Activated CD8-positive, alpha-beta memory T cell treated with anti-CD3 and anti-CD28 coated beads for 48 hours (primary cell): ENCODE measurements at regions not wholly inside any gene's neighbourhood (a gene's known extent, or its start where the extent isn't known, plus 50 kb on each side); places are given as distances from the start of the nearest gene placed in this dataset.

Experiments
- DNase-seq, 3 experiments: peaks; one replicate each; pipeline ENCODE4 v3.0.0-alpha.2; 2020; ENCODE audit warnings: low read depth in 2 of 3, low spot score in 2 of 3

DNA sequence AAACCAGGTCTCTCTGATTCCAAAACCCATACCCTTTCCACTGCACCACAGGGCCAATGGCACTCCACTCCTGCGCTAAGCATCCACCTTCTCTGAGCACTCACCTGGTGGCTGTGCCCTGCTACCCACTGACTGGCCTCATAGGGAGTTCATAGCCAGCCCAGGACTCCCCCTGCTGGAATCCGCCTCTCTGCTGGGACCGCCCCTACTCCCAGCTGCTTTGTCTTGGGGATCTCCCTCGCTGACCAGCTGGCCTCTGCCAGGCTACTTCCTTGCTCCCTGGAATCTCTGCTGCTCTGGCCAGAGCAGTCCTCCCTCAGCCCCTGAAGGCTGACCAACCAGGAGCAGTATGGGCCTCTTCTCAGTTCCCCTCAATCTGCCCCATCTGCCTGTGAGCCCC lies 129.7 kb downstream of the FAXC start:
- DNase-seq, result no peak

DNA sequence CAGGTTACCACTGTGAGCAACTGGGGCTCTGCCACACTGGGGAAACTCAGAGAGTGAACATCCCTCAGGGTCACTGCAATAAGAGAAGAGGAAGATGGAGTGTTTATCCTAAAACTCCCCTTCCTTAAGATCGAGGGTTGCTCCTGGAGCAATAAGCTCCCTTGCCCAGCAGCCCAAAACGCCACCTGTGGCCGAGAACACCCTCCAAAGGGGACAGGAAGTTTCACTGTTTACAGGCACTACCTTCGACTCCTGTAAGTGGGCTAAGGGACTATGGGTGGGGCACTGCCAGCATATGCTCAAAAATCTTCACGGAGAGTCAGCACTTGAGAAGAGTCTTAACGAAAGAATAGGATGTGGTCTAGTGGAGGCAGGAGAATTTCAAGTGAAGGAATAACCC lies 132.5 kb downstream of the FAXC start:
- DNase-seq, result no peak

DNA sequence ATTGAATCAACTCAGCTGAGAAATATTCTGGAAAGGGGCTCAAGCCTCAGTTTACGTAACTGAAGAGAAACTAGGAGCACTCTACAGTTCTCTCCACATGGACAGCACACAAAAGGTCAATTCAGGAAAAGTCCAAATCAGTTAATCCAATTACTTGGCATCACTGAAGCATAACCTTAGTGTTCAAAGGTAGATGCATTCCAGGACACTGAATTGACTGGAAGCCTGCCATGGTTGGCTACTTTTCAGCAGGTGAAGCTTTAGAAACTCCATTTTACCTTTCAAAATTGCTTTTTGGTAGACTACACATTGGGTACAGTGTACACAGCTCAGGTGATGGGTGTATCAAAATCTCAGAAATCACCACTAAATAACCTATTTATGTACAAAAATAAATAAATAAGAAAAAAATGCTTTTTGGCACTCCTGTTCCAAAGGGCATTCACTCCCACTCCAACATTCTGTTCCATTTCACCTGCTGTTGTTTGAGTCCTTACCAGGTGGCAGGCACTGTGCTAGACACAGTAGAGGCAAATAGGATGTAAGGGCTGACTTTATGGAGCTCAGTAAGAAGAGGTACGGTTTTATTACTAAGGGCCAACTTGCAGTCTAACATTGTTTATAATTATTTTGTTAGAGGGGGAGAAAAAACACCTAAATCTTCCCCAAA lies 153.4 kb downstream of the FAXC start:
- no peak for DNase-seq

DNA sequence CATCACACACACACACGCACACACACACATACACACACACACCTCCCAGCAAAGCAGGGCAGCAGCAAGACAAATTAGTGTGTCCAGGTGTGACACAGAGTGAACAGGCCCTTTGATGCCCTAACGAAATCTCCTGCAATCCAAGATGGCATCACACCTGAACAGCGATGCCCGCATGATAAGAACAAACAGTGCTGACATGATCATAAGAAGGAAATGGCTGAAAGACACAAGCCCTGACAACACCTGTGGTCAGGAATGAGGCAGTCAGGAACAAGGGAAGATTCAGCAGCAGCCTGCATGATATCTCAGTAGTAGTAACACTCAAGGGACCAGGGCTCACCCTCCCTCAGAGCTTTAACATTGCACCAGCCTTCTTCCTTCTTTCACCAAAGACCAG lies 156.9 kb downstream of the FAXC start:
- DNase-seq, result no peak

DNA sequence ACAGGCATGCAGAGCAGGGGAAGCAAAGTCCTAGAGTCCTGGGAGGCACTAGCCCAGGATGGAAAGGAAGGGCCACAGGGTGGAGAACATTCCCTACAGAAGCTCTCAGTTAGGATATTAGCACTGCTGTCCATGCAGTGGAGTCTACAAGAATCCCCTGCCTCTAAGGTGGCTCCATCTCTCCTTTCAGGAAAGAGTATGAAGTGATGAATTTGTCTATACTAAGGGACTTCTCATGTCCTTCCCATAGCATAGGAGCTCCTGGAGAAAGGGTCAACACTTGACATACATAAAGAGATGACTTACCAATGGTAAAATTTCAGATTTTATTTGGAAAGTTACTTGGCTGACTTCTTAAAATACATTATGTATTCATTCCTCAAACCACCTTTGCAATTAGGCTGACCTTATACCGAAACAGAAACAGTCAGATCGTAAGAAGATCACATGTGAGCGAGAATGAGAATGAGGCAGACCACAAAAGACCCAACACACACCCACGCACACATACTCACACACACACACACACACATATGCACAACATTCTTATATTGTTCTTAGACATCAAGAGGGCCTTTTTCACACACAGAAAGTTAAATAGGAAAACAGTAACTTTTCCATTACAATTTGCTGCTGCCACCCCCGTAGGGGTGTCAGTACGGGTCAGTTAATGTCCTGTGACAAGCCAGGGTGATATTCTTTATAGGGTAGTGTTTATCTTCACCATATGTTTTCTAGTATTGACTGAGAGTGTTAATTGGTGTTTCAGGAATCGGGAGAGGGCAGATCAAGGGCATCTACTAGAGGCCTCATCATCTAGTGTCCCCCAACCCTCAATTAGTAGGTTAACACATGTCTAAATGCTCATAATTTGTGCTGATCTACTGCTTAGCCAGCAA lies 159.4 kb downstream of the FAXC start:
- DNase-seq, result peak in 1 of 3 experiments; percentile 1

DNA sequence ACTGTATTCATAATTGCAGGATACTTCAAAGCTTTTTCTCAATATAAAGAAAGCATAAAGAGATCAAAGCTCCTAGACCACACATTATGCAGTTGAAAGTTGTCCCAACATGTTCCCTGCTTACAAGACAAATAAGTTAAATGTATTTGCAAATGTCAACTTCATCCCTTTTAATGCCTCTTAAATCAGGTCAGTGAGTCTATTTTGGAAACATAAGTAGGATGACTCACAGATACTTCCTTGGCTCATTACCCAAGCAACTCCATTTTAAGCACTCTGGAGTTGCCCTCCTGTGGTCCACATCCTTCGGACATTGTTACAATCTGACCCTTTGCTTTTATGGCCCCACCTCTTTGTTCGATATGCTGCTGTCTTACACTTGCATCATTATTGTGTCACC lies 162.0 kb downstream of the FAXC start:
- no peak for DNase-seq

DNA sequence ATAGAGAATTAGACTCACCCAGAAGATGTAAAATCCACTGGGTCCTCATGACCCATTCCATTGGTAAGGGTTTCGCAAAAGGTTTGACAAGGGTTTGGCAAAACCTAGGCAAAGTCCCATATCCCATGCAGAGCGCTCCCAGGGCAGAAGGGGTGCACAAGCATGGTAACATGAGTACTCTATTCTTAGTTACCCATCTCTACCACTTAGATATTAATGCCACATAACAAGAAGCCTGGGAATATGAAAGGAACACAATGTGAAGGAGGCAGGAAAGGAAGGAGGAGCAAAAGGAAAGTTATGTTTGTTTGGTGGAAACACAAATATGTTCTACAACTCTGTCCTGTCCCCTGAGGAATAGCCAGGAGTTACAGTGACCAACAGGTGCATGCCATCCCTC lies 163.1 kb downstream of the FAXC start:
- DNase-seq, result no peak

DNA sequence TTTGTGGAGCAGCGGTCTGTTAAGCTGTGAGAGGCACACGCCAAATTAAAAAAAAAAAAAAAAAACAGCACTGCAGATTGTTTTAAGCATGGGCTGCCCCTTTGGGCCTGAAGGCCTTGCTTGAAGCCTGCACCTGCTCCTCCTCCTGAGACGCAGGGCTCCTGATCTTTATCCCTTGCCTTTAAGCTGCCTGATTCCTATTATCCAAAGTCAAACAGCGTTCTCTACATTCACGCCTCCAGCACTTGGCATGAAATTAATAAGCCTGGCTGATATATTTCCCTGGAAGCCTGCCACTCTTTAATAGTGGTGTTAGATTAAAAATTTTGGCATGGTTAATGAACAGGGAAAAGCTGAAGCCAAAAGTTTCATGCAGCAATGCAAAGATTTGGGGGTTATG lies 163.9 kb downstream of the FAXC start:
- DNase-seq, result no peak

DNA sequence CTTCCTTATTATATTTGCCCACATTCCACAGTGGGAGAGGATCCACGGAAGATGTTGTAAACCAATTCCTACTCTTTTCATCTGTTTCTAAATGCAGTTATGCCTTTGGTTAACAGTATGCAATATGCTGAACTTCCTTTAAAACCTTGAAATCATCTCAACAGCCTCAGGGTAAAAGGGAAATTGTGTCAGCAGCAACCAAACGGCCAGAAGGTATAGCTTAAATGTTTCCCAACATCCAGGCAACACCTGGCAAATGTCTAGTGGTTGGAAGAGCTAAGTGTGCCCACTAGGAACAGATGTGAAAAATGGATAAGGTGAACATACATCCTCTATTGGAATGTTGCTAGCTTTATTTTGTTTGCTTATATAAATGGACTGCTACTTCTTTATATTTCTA lies 164.8 kb downstream of the FAXC start:
- DNase-seq, result no peak

DNA sequence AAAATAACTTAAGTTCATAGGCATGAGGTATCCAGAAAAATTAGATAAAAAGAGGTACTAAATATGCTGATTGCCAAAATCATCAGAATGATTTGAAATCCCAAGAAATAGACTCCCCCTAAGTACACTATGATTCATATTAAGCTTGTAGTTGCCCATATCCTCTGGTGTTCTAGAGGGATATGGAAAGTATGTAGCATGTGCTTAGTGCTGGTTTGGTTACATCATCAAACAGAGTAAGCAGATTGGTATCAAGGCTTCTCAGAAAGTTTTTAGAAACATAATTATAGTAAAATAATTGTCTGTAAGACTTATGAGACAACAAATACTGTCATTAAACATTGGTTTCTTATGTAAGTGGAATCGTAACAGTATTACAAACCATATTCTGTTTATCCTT lies 166.4 kb downstream of the FAXC start:
- no peak for DNase-seq

DNA sequence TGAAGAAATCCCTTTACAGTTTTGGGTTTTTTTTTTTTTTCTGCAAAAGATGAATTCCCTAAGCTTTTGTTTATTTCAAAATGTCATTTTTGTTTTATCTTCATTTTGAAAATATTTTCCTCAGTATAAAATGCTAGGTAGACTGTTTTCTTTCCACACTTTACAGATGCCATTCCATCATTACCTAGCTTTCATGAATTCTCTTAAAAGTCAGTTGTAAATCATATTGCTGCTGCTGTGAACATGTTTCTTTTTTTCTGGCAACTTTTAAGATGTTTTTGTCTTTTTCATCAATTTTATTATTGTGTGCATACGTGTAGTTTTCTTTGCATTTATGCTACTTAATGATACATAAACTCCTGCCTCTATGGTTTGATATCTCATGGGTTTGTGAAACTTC lies 168.3 kb downstream of the FAXC start:
- no peak for DNase-seq

DNA sequence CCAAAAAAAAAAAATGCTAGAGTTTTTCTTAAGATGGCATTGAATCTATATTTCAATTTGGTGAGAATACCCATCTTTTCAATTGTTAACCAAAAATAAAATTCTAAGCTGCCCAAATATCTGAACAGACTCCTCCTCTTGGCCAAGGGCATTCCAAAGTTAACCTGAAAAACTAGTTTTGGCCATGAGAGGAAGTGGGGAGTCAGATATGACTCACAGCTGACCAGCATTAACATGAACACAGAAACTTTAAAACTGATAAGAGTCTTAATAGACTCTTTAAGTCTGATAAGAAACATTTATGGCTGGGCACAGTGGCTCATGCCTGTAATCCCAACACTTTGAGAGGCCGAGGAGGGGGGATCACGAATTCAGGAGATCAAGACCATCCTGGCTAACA lies 171.3 kb downstream of the FAXC start:
- DNase-seq, result no peak

DNA sequence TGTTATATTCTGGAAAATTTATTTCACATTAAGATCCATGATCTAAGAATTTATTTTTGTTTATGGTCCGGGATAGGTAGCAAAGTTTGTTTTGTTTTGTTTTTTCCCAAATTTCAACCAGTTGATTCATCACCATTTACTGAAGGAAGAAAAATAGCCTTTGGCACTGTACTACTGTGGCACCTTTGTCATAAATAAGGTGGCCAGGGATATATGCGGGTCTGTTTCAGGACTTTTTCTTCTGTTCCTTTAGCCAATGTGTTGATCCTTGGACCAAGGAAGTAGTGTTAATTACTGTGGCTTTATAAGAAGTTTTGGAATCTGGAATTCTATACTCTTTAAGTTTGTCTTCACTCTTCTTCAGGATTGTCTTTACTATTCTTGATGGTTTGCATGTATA lies 171.7 kb downstream of the FAXC start:
- DNase-seq, result no peak

DNA sequence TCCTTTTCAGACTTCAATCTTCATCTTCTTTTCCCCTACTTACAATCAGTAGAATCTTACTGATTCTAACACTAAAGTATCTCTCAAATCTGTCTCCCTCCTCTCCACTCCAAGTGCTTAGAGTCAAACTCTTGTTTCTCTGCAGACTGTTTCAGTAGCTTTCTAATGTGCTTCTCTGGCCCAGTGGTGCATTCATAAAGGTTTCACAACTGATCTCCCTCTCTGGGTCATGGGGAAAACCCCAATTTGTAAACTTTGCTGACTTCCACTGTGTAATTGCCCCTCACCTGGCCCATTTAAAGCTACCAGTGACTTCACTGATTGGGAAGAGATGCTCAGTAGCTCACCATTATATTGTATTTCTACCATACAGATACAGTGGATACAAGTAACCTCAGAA lies 183.6 kb downstream of the FAXC start:
- no peak for DNase-seq

DNA sequence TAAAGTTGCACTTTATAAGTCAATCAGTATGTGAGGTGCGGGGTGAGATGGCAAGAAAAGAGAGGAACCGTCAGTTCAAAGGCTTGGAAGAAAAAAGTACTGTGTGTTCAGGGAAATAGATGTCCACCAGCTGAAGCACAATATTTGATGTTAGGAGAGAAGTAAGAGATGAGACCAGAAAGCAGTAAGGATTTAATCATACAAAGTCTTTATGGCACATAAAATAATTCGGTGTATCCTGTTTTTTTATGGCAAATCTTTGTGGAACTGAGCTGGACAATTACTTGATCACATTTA lies 197.2 kb downstream of the FAXC start:
- no peak for DNase-seq

DNA sequence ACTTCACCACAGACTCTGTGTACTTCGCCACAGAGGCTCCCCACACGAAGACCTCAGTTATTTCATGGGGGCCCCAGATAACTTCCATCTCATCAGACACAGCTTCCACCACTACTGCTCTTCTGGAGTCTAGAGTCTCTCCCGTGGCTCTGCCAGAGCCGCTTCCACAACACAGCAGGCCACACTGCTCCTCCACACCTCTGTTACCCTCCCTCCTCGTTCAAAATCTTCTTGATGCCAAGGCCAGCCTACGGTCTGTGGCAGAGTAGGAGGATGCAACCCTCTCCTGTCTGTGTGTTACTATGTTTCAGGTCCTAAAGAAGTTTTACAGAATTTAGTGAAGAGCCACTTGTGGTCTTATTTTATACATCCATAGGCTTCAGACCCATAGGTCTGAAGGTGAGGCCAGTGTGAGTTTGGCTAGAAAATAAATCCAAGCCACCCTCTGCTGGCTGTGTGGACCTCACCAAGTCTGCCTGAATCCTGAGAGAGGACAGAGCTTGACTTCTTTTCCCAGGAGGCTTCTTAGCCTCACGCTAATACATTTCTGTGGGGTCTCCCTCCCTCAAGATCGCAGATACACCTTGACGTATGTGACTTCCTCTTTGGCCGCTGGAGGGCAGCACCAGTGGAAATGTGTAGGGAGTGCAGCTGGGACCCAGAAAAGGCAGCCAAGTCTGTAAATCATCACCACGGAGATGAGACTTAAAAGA lies 197.7 kb downstream of the FAXC start:
- DNase-seq, result peak in 1 of 3 experiments; percentile 17

DNA sequence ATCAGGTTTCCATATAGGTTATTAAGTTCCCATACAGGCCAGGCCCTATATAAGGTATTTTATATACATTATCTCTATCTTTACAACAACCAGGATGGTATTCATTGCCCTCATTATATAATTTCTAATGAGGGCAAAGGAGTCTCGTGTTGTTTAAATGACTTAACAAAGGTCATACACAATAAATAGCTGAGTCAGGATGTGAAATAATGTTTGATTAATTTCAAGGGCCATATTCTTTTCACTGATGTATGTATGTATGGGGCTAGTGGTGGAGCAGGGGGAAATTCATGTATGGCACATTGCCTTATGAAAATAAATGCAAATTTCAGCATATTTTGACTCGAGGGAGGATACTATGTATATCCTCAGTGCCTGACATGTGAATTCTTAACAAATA lies 200.7 kb downstream of the FAXC start:
- DNase-seq, result no peak

DNA sequence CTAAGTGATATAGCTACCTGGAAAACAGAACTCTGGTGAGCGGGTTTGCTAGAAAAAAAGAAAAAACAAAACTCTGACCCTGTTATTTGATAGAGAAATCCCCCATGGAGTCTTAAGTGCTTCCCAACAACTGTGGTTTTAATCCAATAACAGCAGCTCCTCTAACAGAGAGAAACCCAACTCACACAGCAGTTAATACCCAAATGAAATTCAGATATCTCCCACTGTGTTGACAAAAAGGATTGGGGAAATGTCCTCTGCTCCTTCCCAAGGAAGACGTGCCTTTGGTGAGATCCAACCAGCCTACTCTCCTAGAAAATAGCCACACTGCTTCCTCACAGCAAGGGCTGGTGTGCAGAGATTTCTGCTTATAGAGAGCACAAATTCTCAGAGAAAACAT lies 200.4 kb upstream of the FBXL4 start:
- DNase-seq, result no peak

DNA sequence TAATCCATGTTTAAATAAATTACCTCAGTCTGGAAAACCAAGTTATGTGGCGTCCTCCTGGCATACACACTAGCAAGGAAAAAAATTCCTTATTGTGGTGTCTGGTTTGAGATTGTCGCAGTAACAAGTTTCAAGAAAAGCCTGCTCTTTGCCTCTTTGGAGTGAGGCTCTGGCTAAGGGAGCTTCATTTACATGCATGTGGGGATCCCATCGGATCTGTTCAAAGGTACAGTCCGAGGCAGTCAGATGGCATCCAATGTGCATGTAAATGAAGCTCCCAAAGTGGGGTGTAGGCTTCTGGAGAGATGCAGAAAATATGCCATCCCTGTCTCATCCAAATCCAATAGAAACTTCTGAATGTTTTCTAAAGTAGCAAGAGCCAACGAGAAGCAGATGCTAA lies 199.5 kb upstream of the FBXL4 start:
- no peak for DNase-seq

DNA sequence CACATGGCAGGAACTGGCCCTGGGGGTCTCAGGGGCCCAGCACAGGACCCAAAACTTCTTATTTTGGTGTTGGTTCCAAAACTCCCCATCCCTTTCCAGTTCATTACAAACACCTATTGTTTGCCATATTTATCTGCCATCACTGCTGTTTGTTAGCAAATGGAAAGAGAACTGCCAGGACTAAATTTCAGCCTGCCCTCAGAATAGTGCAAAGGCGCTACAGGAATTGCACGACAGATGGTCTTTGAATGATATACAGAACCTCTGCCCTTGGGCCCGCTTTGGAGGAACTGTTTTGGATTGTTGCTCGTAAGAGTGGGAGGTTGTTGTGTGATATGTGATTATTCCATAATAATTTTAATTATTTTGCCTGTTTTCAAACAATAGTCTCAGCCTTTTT lies 199.0 kb upstream of the FBXL4 start:
- DNase-seq, result no peak

DNA sequence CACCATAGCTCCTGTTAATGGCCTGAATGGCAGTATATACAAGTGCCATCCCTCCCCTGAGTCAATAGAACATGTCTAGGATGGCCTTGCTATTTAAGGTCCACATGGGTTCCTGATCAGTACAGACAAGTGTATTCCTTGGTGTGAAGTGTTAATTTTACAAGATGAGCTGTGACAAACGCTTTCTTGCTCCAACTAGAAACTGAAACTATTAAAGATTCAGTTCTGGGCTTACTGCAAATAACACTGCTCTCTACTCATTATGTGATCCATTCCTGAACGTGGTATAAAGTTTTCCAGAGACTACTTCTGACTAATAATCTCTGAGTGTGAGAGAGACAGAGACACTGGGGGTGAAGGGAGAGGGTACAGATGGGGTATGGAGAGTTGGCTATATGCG lies 198.0 kb upstream of the FBXL4 start:
- DNase-seq, result no peak

DNA sequence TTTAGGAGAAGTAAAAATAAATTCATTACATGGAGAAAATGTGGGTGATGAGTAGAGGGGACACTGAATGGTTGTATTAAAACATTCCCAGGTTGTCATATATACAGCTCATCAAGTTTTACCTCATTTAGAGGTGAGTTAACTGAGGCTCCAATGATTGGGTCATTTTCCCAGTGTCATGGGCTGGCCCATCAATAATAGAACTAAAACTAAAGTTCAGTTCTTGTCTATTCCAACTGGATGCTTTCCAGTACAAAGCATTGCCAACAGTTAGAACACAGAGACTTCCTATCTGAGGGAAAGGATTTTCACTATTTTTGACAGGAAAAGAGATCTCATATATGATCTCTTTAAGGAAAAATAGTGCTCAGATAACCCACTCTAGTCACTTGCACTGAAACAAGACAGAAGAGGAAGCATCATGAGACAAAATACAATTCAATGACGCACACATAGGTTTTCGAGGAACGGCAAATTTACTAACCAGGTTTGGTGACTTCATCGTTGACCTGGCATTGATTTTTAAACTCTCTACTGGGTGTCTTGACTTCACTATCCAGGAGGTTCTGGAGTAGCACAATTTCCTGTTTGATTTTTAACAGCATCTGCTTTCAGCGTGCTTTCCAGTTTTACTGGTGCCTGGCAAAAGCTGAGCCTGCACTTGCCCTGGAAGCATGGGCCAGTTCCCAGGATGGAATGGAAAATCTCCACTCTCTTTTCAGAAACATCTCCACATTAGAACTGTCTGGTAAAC lies 195.5 kb upstream of the FBXL4 start:
- DNase-seq, result no peak
